ENCODE measurements at regions not wholly inside any gene's neighbourhood (a gene's known extent, or its start where the extent isn't known, plus 50 kb on each side); places are given as distances from the start of the nearest gene placed in this dataset.

- Histone ChIP-seq H3K4me1 (no peaks in the 10 kb centered on the region), H4K20me1 (ENCODE audit: low read depth) (no peaks in the 10 kb centered on the region), H3K9ac (no peak overlapping the region), H3F3A (ENCODE audit: low read depth) (no peaks in the 10 kb centered on the region), H3K4me3 (no peak overlapping the region), H3K36me3 (no peaks in the 10 kb centered on the region), H2AFZ (replicated peaks) (no peak overlapping the region), H3K9me3 (ENCODE audit: low read depth) (no peaks in the 10 kb centered on the region), H3K4me2 (no peak overlapping the region), H3K27me3 (no peaks in the 10 kb centered on the region), H3K79me2 (ENCODE audit: low read depth) (no peaks in the 10 kb centered on the region), H3K27ac (no peak overlapping the region)
- peaks cover 2% of the 10 kb centered on the region for H3K4me1 Mint-ChIP-seq
- peaks cover 9% of the 10 kb centered on the region for H3K9me3 Mint-ChIP-seq
- H3K27ac Mint-ChIP-seq: no peak overlapping the region
- no peak for DNase-seq (ENCODE audit: low spot score)
- no peak overlapping the region for H3K4me3 Mint-ChIP-seq
- peaks cover 16% of the 10 kb centered on the region for H3K27me3 Mint-ChIP-seq (ENCODE audit: insufficient read depth, low read depth)
- H3K36me3 Mint-ChIP-seq: no peaks in the 10 kb centered on the region
- TF ChIP-seq EZH2 (IDR thresholded peaks at IDR 0.05): no peak
- TF ChIP-seq EZH2phosphoT487 (IDR thresholded peaks at IDR 0.05): no peak
- TF ChIP-seq CTCF (IDR thresholded peaks at IDR 0.05): no peak
These were observed 488.9 kb downstream of the PTPRU start for GRCh38 chr1:29725262-29725661.

- Histone ChIP-seq H3K4me1 (no peaks in the 10 kb centered on the region), H3F3A (ENCODE audit: low read depth) (no peaks in the 10 kb centered on the region), H3K27ac (no peak overlapping the region)
These were observed 486.3 kb downstream of the PTPRU start for GRCh38 chr1:29722598-29722997.

GRCh38 chr1:29719253-29719652 is 482.9 kb downstream of the PTPRU start:
- Histone ChIP-seq H3K9me3 (ENCODE audit: low read depth) (no peaks in the 10 kb centered on the region), H3F3A (ENCODE audit: low read depth) (no peaks in the 10 kb centered on the region), H3K27me3 (no peaks in the 10 kb centered on the region), H3K79me2 (ENCODE audit: low read depth) (no peaks in the 10 kb centered on the region), H3K4me1 (no peaks in the 10 kb centered on the region), H3K4me2 (no peak overlapping the region), H3K4me3 (no peak overlapping the region), H3K27ac (no peak overlapping the region), H3K36me3 (no peaks in the 10 kb centered on the region), H4K20me1 (ENCODE audit: low read depth) (no peaks in the 10 kb centered on the region), H3K9ac (no peak overlapping the region), H2AFZ (replicated peaks) (no peak overlapping the region)
- H3K27ac Mint-ChIP-seq: no peak overlapping the region
- no peak for DNase-seq (ENCODE audit: low spot score)
- H3K27me3 Mint-ChIP-seq (ENCODE audit: insufficient read depth, low read depth): peaks cover 13% of the 10 kb centered on the region
- H3K4me1 Mint-ChIP-seq: peaks cover 4% of the 10 kb centered on the region
- H3K9me3 Mint-ChIP-seq: peaks cover 27% of the 10 kb centered on the region
- no peaks in the 10 kb centered on the region for H3K36me3 Mint-ChIP-seq
- H3K4me3 Mint-ChIP-seq: no peak overlapping the region
- TF ChIP-seq EZH2 (IDR thresholded peaks at IDR 0.05) (no peak), CTCF (IDR thresholded peaks at IDR 0.05) (no peak), EZH2phosphoT487 (IDR thresholded peaks at IDR 0.05) (no peak)

More at GRCh38 chr1:29722598-29722997, 486.3 kb downstream of the PTPRU start:
- Histone ChIP-seq H3K9me3 (ENCODE audit: low read depth) (no peaks in the 10 kb centered on the region), H2AFZ (replicated peaks) (no peak overlapping the region), H3K36me3 (no peaks in the 10 kb centered on the region), H3K4me3 (no peak overlapping the region), H3K79me2 (ENCODE audit: low read depth) (no peaks in the 10 kb centered on the region), H3K27me3 (no peaks in the 10 kb centered on the region), H4K20me1 (ENCODE audit: low read depth) (no peaks in the 10 kb centered on the region), H3K4me2 (no peak overlapping the region), H3K9ac (no peak overlapping the region)
- peaks cover 21% of the 10 kb centered on the region for H3K9me3 Mint-ChIP-seq
- peaks cover 10% of the 10 kb centered on the region for H3K27me3 Mint-ChIP-seq (ENCODE audit: insufficient read depth, low read depth)
- H3K4me3 Mint-ChIP-seq: no peak overlapping the region
- no peaks in the 10 kb centered on the region for H3K36me3 Mint-ChIP-seq
- DNase-seq (ENCODE audit: low spot score): no peak
- no peak for TF ChIP-seq EZH2phosphoT487 (IDR thresholded peaks at IDR 0.05)
- no peak for TF ChIP-seq CTCF (IDR thresholded peaks at IDR 0.05)
- TF ChIP-seq EZH2 (IDR thresholded peaks at IDR 0.05): no peak
- no peaks in the 10 kb centered on the region for H3K4me1 Mint-ChIP-seq
- no peak overlapping the region for H3K27ac Mint-ChIP-seq

Measured in neural progenitor cell (in vitro differentiated cells).